ENCODE measurements at regions not wholly inside any gene's neighbourhood (a gene's known extent, or its start where the extent isn't known, plus 50 kb on each side); places are given as distances from the start of the nearest gene placed in this dataset.

GRCh38 chr12:23099104-23099503 lies 474.1 kb downstream of the ETNK1 start:
- no peak for TF ChIP-seq CTCF (IDR thresholded peaks at IDR 0.05; ENCODE audit: control extremely low read depth, extremely low read depth, low read depth, missing control alignments)
- POLR2A ChIA-PET: no interaction called here
- DNase-seq (ENCODE audit: extremely low spot score): no peak
- CTCF ChIA-PET: interaction anchor here (1.4 kb wide), 1 partner anchor 13 kb away, joined by 3 read pairs; no protein-coding TSS in a partner anchor

GRCh38 chr12:23099604-23100003 lies 474.6 kb downstream of the ETNK1 start:
- ChIA-PET CTCF (interaction anchor here (1.4 kb wide), 1 partner anchor 14 kb away, joined by 3 read pairs; no protein-coding TSS in a partner anchor), POLR2A (no interaction called here)
- TF ChIP-seq CTCF (IDR thresholded peaks at IDR 0.05; ENCODE audit: control extremely low read depth, extremely low read depth, low read depth, missing control alignments): no peak
- no peak for DNase-seq (ENCODE audit: extremely low spot score)

- ChIA-PET POLR2A (no interaction called here), CTCF (interaction anchor here (2.0 to 3.0 kb wide), 2 partner anchors 11 to 14 kb away, joined by 9 to 10 read pairs; no protein-coding TSS in a partner anchor)
- no peak for DNase-seq (ENCODE audit: extremely low spot score)
- no peak for TF ChIP-seq CTCF (IDR thresholded peaks at IDR 0.05; ENCODE audit: control extremely low read depth, extremely low read depth, low read depth, missing control alignments)
These were observed 484.0 kb downstream of the ETNK1 start for GRCh38 chr12:23108957-23109356.

- ChIA-PET POLR2A (no interaction called here), CTCF (no interaction called here)
- DNase-seq (ENCODE audit: extremely low spot score): no peak
- TF ChIP-seq CTCF (IDR thresholded peaks at IDR 0.05; ENCODE audit: control extremely low read depth, extremely low read depth, low read depth, missing control alignments): no peak
These were observed 488.8 kb downstream of the ETNK1 start for GRCh38 chr12:23113781-23114180.

- POLR2A ChIA-PET: no interaction called here
- no peak for TF ChIP-seq CTCF (IDR thresholded peaks at IDR 0.05; ENCODE audit: control extremely low read depth, extremely low read depth, low read depth, missing control alignments)
- no peak for DNase-seq (ENCODE audit: extremely low spot score)
- CTCF ChIA-PET: no interaction called here
These were observed 491.0 kb downstream of the ETNK1 start for GRCh38 chr12:23115984-23116383.

GRCh38 chr12:23126794-23127193 lies 501.8 kb downstream of the ETNK1 start:
- CTCF ChIA-PET: no interaction called here
- no peak for TF ChIP-seq CTCF (IDR thresholded peaks at IDR 0.05; ENCODE audit: control extremely low read depth, extremely low read depth, low read depth, missing control alignments)
- DNase-seq (ENCODE audit: extremely low spot score): no peak
- POLR2A ChIA-PET: no interaction called here

GRCh38 chr12:23127701-23128100 lies 502.7 kb downstream of the ETNK1 start:
- DNase-seq (ENCODE audit: extremely low spot score): no peak
- CTCF ChIA-PET: interaction anchor here (3.2 kb wide), 1 partner anchor 8 kb away, joined by 11 read pairs; no protein-coding TSS in a partner anchor
- no peak for TF ChIP-seq CTCF (IDR thresholded peaks at IDR 0.05; ENCODE audit: control extremely low read depth, extremely low read depth, low read depth, missing control alignments)
- POLR2A ChIA-PET: no interaction called here

Data from GM10248 (cell line).